Left lobe of liver (tissue), 2 donors: ENCODE measurements at regions not wholly inside any gene's neighbourhood (a gene's known extent, or its start where the extent isn't known, plus 50 kb on each side); places are given as distances from the start of the nearest gene placed in this dataset.
A peak's percentile ranks its signal among the peaks of the same experiment; 100 is the strongest.

Source experiments
- ATAC-seq: fragments of 200-7000 bp; cut with Tn5 transposase; one replicate; pipeline ENCODE4 v1.9.1; 2020; ENCODE audit warnings: mild to moderate bottlenecking, moderate library complexity
- DNase-seq: peaks from one replicate; pipeline ENCODE4 v3.0.0-alpha.2; 2020; ENCODE audit warnings: low spot score
- donor health status: DM: no; HTN: no; CAD: no; lungs with moderate emphysema.
- donor health status: DM: no; HTN: yes; CAD: no.

GRCh38 chr5:77157732-77158532, 52.5 kb upstream of the PDE8B start:
- DNase-seq (no peak), ATAC-seq (peak; percentile 28)

- ATAC-seq, result no peak
- no peak for DNase-seq
Measured at GRCh38 chr5:77156379-77156778, 54.1 kb upstream of the PDE8B start.

- DNase-seq (no peak), ATAC-seq (no peak)
Measured at GRCh38 chr5:77155179-77155785, 55.2 kb upstream of the PDE8B start.

- no peak for DNase-seq
- no peak for ATAC-seq
Measured at GRCh38 chr5:77152441-77152840, 58.0 kb upstream of the PDE8B start.

- ATAC-seq (no peak), DNase-seq (no peak)
Measured at GRCh38 chr5:77151501-77151900, 59.0 kb upstream of the PDE8B start.

- DNase-seq, result no peak
- no peak for ATAC-seq
Measured at GRCh38 chr5:77146896-77147295, 59.8 kb upstream of the ZBED3 start.

- no peak for ATAC-seq
- DNase-seq, result no peak
Measured at GRCh38 chr5:77145666-77146065, 58.6 kb upstream of the ZBED3 start.

GRCh38 chr5:77144837-77145139, 57.7 kb upstream of the ZBED3 start:
- ATAC-seq (no peak), DNase-seq (no peak)

- DNase-seq (peak; percentile 70), ATAC-seq (peak; percentile 92)
Measured at GRCh38 chr5:77143998-77144836, 57.1 kb upstream of the ZBED3 start.

- no peak for DNase-seq
- peak; percentile 53 for ATAC-seq
Measured at GRCh38 chr5:77140350-77140749, 53.3 kb upstream of the ZBED3 start.

GRCh38 chr5:77139001-77139400, 51.9 kb upstream of the ZBED3 start:
- ATAC-seq, result peak; percentile 81
- DNase-seq, result peak; percentile 81
